GM23248 (cell line): ENCODE measurements at regions not wholly inside any gene's neighbourhood (a gene's known extent, or its start where the extent isn't known, plus 50 kb on each side); places are given as distances from the start of the nearest gene placed in this dataset.
A peak's percentile ranks its signal among the peaks of the same experiment; 100 is the strongest.

ENCODE experiments used
- DNase-seq: peaks from one replicate; pipeline ENCODE4 v3.0.0-alpha.2; 2015
- H2AFZ ChIP-seq: fragments of 200-600 bp; sonication (generic); 2 replicates; pipeline ENCODE4 v1.6.1; 2016; ENCODE audit warnings: antibody characterized with exemption
- H3F3A ChIP-seq: fragments of 200-600 bp; sonication (generic); 2 replicates; pipeline ENCODE4 v1.6.1; 2016; ENCODE audit warnings: mild to moderate bottlenecking, antibody characterized with exemption, mixed run types; ENCODE audit not compliant: insufficient read depth
- H3K27ac ChIP-seq: fragments of 200-600 bp; sonication (generic); 2 replicates; pipeline ENCODE4 v1.5.1; 2016; ENCODE audit warnings: mild to moderate bottlenecking
- H3K27me3 ChIP-seq: fragments of 200-600 bp; sonication (generic); replicated peaks from 2 replicates; pipeline ENCODE4 v1.6.1; 2016; ENCODE audit warnings: mild to moderate bottlenecking; ENCODE audit not compliant: insufficient read depth
- H3K36me3 ChIP-seq: fragments of 200-600 bp; sonication (generic); 2 replicates; pipeline ENCODE4 v1.6.1; 2016; ENCODE audit warnings: low read depth, mild to moderate bottlenecking
- H3K4me1 ChIP-seq: fragments of 200-600 bp; sonication (generic); 2 replicates; pipeline ENCODE4 v1.6.1; 2016; ENCODE audit warnings: mild to moderate bottlenecking; ENCODE audit not compliant: insufficient read depth
- H3K4me2 ChIP-seq: fragments of 200-600 bp; sonication (generic); one replicate; pipeline ENCODE4 v1.6.1; 2016; ENCODE audit warnings: mild to moderate bottlenecking; ENCODE audit not compliant: unreplicated experiment
- H3K4me3 ChIP-seq: fragments of 200-600 bp; sonication (generic); 2 replicates; pipeline ENCODE4 v1.5.1; 2016; ENCODE audit warnings: mild to moderate bottlenecking
- H3K79me2 ChIP-seq: fragments of 200-600 bp; sonication (generic); 2 replicates; pipeline ENCODE4 v1.6.1; 2016; ENCODE audit warnings: mild to moderate bottlenecking; ENCODE audit not compliant: insufficient read depth
- H3K9ac ChIP-seq: fragments of 200-600 bp; sonication (generic); 2 replicates; pipeline ENCODE4 v1.6.1; 2016; ENCODE audit warnings: mild to moderate bottlenecking
- H3K9me2 ChIP-seq: fragments of 200-600 bp; sonication (generic); 2 replicates; pipeline ENCODE4 v1.6.1; 2016; ENCODE audit warnings: mixed run types, mild to moderate bottlenecking, moderate library complexity; ENCODE audit not compliant: insufficient read depth
- H3K9me3 ChIP-seq: fragments of 200-600 bp; sonication (generic); one replicate; pipeline ENCODE4 v1.6.1; 2017; ENCODE audit warnings: low read depth
- H4K20me1 ChIP-seq: fragments of 200-600 bp; sonication (generic); 2 replicates; pipeline ENCODE4 v1.6.0; 2016; ENCODE audit not compliant: insufficient read depth
- EZH2 ChIP-seq: fragments of 200-600 bp; sonication (generic); IDR thresholded peaks from 2 replicates; pipeline ENCODE4 v1.6.1; 2018; ENCODE audit warnings: antibody characterized with exemption, mild to moderate bottlenecking; ENCODE audit not compliant: insufficient read depth, poor library complexity, severe bottlenecking
- EZH2phosphoT487 ChIP-seq: fragments of 200-600 bp; sonication (generic); IDR thresholded peaks from 2 replicates; pipeline ENCODE4 v1.6.1; 2018; ENCODE audit warnings: antibody characterized with exemption, moderate library complexity, mild to moderate bottlenecking, low read depth; ENCODE audit not compliant: insufficient read depth
- whole genome bisulfite sequencing, 2 experiments: methylation state at CpG; one replicate each; pipeline ENCODE4 v1.1.6; 2015 to 2017; ENCODE audit warnings: low lambda C conversion rate in 2 of 2, low coverage in 1 of 2; ENCODE audit errors: missing lambda C conversion rate in 2 of 2; 5-methylcytosine and 5-hydroxymethylcytosine counted together
- in situ Hi-C: fragments of 300-500 bp; cut with MboI; formaldehyde crosslinking; loops from 2 replicates; pipeline ENCODE4 v1.15.0; 2020

GRCh38 chr12:77689510-77690086, 141.1 kb upstream of the NAV3 start:
- TF ChIP-seq EZH2 (no peak), EZH2phosphoT487 (no peak)
- H4K20me1 ChIP-seq, result no peaks in the 10 kb centered on the region
- H3K9me3 ChIP-seq, result no peaks in the 10 kb centered on the region
- H3K4me2 ChIP-seq, result no peak overlapping the region
- no peaks in the 10 kb centered on the region for H3K9me2 ChIP-seq
- no peak overlapping the region for H3K9ac ChIP-seq
- no peak overlapping the region for H3K4me3 ChIP-seq
- in situ Hi-C loops, result loop anchor here (10.0 to 25.0 kb wide), 3 partner anchors 377 to 655 kb away; no protein-coding TSS in a partner anchor
- H2AFZ ChIP-seq, result no peak overlapping the region
- no peaks in the 10 kb centered on the region for H3K27me3 ChIP-seq
- 0 out of 2 replicates have a peak, but pooled peaks cover 6% of the 10 kb centered on the region for H3F3A ChIP-seq
- H3K36me3 ChIP-seq, result no peaks in the 10 kb centered on the region
- no peak overlapping the region for H3K27ac ChIP-seq
- no peak for DNase-seq
- peaks cover 10% of the 10 kb centered on the region; the same call in 1 of the 2 replicates for H3K4me1 ChIP-seq
- H3K79me2 ChIP-seq, result no peaks in the 10 kb centered on the region

GRCh38 chr12:77687321-77687720, 143.4 kb upstream of the NAV3 start:
- TF ChIP-seq EZH2 (no peak), EZH2phosphoT487 (no peak)
- Histone ChIP-seq H3K79me2 (no peaks in the 10 kb centered on the region), H3K9me2 (no peaks in the 10 kb centered on the region), H3K4me3 (no peak overlapping the region), H3K4me2 (no peak overlapping the region), H3F3A (0 out of 2 replicates have a peak, but pooled peaks cover 6% of the 10 kb centered on the region), H2AFZ (0 out of 2 replicates have a peak overlapping the region, but pooled peaks have one; percentile 7), H4K20me1 (no peaks in the 10 kb centered on the region), H3K9me3 (no peaks in the 10 kb centered on the region), H3K27ac (no peak overlapping the region), H3K4me1 (peaks cover 10% of the 10 kb centered on the region; the same call in 1 of the 2 replicates), H3K36me3 (no peaks in the 10 kb centered on the region), H3K27me3 (no peaks in the 10 kb centered on the region), H3K9ac (no peak overlapping the region)
- WGBS, 2 experiments, result 43 to 44% methylated on average over 3 of the region's 3 CpGs
- DNase-seq, result no peak
- in situ Hi-C loops, result loop anchor here (10.0 to 25.0 kb wide), 3 partner anchors 375 to 653 kb away; no protein-coding TSS in a partner anchor

DNA sequence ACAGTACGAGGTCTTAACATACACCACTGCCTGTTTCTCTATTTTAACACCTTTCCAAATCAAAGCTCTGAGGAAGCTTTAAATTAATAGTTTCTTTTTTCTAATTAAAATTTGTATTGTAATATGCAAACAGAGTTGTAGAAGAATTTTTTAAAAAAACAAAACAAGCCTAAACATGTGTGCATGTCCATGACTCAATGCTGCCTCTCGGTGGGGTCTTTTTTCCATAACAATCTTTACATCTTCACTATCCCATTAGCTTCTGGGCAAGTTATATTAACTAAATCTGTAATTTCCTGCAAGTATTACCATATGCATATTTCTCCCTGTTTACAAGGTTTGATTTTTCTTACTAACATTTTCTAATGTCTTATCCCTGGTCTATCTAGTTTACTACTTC, 143.9 kb upstream of the NAV3 start:
- no peak overlapping the region for H3K4me2 ChIP-seq

GRCh38 chr12:77685901-77686300, 144.8 kb upstream of the NAV3 start:
- no peaks in the 10 kb centered on the region for H4K20me1 ChIP-seq
- WGBS, 2 experiments, result 87 to 100% methylated on average over 2 of the region's 2 CpGs
- no peaks in the 10 kb centered on the region for H3K36me3 ChIP-seq
- DNase-seq, result no peak
- H3K27ac ChIP-seq, result no peak overlapping the region
- H3K9me3 ChIP-seq, result no peaks in the 10 kb centered on the region
- H3K9ac ChIP-seq, result no peak overlapping the region
- TF ChIP-seq EZH2phosphoT487 (no peak), EZH2 (no peak)
- 0 out of 2 replicates have a peak, but pooled peaks cover 6% of the 10 kb centered on the region for H3F3A ChIP-seq
- H3K4me2 ChIP-seq, result no peak overlapping the region
- H3K9me2 ChIP-seq, result no peaks in the 10 kb centered on the region
- no peaks in the 10 kb centered on the region for H3K79me2 ChIP-seq
- H2AFZ ChIP-seq, result no peak overlapping the region
- in situ Hi-C loops, result loop anchor here (10.0 to 25.0 kb wide), 3 partner anchors 374 to 651 kb away; no protein-coding TSS in a partner anchor
- H3K27me3 ChIP-seq, result no peaks in the 10 kb centered on the region
- no peak overlapping the region for H3K4me3 ChIP-seq
- peaks cover 10% of the 10 kb centered on the region; the same call in 1 of the 2 replicates for H3K4me1 ChIP-seq

More for the DNA sequence above, 143.9 kb upstream of the NAV3 start:
- no peak for TF ChIP-seq EZH2
- TF ChIP-seq EZH2phosphoT487, result no peak
- H3K27ac ChIP-seq, result no peak overlapping the region
- 62 to 72% methylated on average over 2 of the region's 2 CpGs for WGBS, 2 experiments
- H3K79me2 ChIP-seq, result no peaks in the 10 kb centered on the region
- no peaks in the 10 kb centered on the region for H4K20me1 ChIP-seq
- no peaks in the 10 kb centered on the region for H3K27me3 ChIP-seq
- peak; percentile 30 for DNase-seq
- in situ Hi-C loops, result loop anchor here (10.0 to 25.0 kb wide), 3 partner anchors 374 to 652 kb away; no protein-coding TSS in a partner anchor
- H2AFZ ChIP-seq, result 0 out of 2 replicates have a peak overlapping the region, but pooled peaks have one; percentile 7
- 0 out of 2 replicates have a peak, but pooled peaks cover 6% of the 10 kb centered on the region for H3F3A ChIP-seq
- peaks cover 10% of the 10 kb centered on the region; the same call in 1 of the 2 replicates for H3K4me1 ChIP-seq
- H3K9me3 ChIP-seq, result no peaks in the 10 kb centered on the region
- no peaks in the 10 kb centered on the region for H3K36me3 ChIP-seq
- H3K9ac ChIP-seq, result no peak overlapping the region
- H3K9me2 ChIP-seq, result no peaks in the 10 kb centered on the region
- H3K4me3 ChIP-seq, result no peak overlapping the region
